ENCODE measurements at regions not wholly inside any gene's neighbourhood (a gene's known extent, or its start where the extent isn't known, plus 50 kb on each side); places are given as distances from the start of the nearest gene placed in this dataset.

DNA sequence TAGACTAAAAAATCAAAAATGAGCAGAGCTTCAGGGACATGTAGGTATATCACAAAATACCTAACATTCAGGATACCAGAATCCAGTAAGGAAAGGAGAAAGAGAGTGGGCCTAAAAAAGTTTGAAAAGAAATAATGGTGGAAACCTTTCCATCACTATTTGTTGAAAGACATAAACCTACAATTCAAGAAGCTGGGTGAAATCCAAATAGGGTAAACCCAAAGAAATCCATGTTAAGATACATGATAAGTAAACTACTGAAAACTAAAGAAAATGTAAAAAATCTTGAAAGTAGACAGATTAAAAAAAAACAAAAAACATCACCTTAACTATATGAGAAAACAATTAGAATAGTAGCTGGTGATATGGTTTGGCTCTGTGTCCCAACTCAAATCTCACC is 76.7 kb upstream of the COMTD1 start:
- H3K9me3 ChIP-seq (ENCODE audit: control insufficient read depth, low read length) = no peaks in the 10 kb centered on the region
- no peak overlapping the region for H3K4me3 ChIP-seq (ENCODE audit: low read length)
- H3K4me1 ChIP-seq (ENCODE audit: control insufficient read depth, insufficient read depth, low read length) = no peaks in the 10 kb centered on the region
- H3K9ac ChIP-seq (ENCODE audit: low read length) = no peak overlapping the region
- H3K27me3 ChIP-seq (ENCODE audit: control insufficient read depth, insufficient read depth, low read length) = no peaks in the 10 kb centered on the region
- no peaks in the 10 kb centered on the region for H3K36me3 ChIP-seq (ENCODE audit: control insufficient read depth, insufficient read depth, low read length)

DNA sequence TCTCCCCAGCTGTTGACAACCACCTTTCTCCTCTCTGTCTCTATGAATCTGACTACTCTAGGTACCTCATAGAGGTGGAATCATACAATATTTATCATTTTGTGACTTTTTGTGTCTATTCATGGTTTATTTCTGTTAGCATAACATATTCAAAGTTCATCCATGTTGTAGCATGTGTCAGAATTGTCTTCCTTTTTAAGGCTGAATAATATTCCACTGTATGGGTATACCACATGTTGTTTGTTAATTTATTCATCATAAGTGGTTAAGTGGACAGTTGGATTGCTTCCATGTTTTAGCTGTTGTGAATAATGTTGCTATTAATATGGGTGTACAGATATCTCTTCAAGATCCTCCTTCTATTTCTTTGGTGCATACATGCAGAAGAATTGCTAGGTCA is 69.9 kb upstream of the COMTD1 start:
- H3K4me1 ChIP-seq (ENCODE audit: control insufficient read depth, insufficient read depth, low read length) = no peaks in the 10 kb centered on the region
- no peaks in the 10 kb centered on the region for H3K27me3 ChIP-seq (ENCODE audit: control insufficient read depth, insufficient read depth, low read length)
- H3K9me3 ChIP-seq (ENCODE audit: control insufficient read depth, low read length) = no peaks in the 10 kb centered on the region
- no peak overlapping the region for H3K9ac ChIP-seq (ENCODE audit: low read length)
- no peak overlapping the region for H3K4me3 ChIP-seq (ENCODE audit: low read length)
- no peaks in the 10 kb centered on the region for H3K36me3 ChIP-seq (ENCODE audit: control insufficient read depth, insufficient read depth, low read length)

GRCh38 chr10:75304741-75305390 is 69.1 kb upstream of the COMTD1 start:
- H3K27me3 ChIP-seq (ENCODE audit: control insufficient read depth, insufficient read depth, low read length) = no peaks in the 10 kb centered on the region
- no peaks in the 10 kb centered on the region for H3K4me1 ChIP-seq (ENCODE audit: control insufficient read depth, insufficient read depth, low read length)
- no peaks in the 10 kb centered on the region for H3K9me3 ChIP-seq (ENCODE audit: control insufficient read depth, low read length)
- no peaks in the 10 kb centered on the region for H3K36me3 ChIP-seq (ENCODE audit: control insufficient read depth, insufficient read depth, low read length)
- H3K9ac ChIP-seq (ENCODE audit: low read length) = no peak overlapping the region
- H3K4me3 ChIP-seq (ENCODE audit: low read length) = no peak overlapping the region

- Histone ChIP-seq H3K4me3 (ENCODE audit: low read length) (no peak overlapping the region), H3K36me3 (ENCODE audit: control insufficient read depth, insufficient read depth, low read length) (no peaks in the 10 kb centered on the region), H3K27me3 (ENCODE audit: control insufficient read depth, insufficient read depth, low read length) (no peaks in the 10 kb centered on the region), H3K9me3 (ENCODE audit: control insufficient read depth, low read length) (no peaks in the 10 kb centered on the region), H3K4me1 (ENCODE audit: control insufficient read depth, insufficient read depth, low read length) (no peaks in the 10 kb centered on the region), H3K9ac (ENCODE audit: low read length) (no peak overlapping the region)
Observed at GRCh38 chr10:75304313-75304712, 68.6 kb upstream of the COMTD1 start.

- Histone ChIP-seq H3K4me3 (ENCODE audit: low read length) (no peak overlapping the region), H3K4me1 (ENCODE audit: control insufficient read depth, insufficient read depth, low read length) (no peaks in the 10 kb centered on the region), H3K9ac (ENCODE audit: low read length) (no peak overlapping the region), H3K9me3 (ENCODE audit: control insufficient read depth, low read length) (no peaks in the 10 kb centered on the region), H3K36me3 (ENCODE audit: control insufficient read depth, insufficient read depth, low read length) (no peaks in the 10 kb centered on the region), H3K27me3 (ENCODE audit: control insufficient read depth, insufficient read depth, low read length) (no peaks in the 10 kb centered on the region)
Observed at GRCh38 chr10:75303045-75303777, 67.5 kb upstream of the COMTD1 start.

- no peak overlapping the region for H3K9ac ChIP-seq (ENCODE audit: low read length)
- no peaks in the 10 kb centered on the region for H3K36me3 ChIP-seq (ENCODE audit: control insufficient read depth, insufficient read depth, low read length)
- no peaks in the 10 kb centered on the region for H3K4me1 ChIP-seq (ENCODE audit: control insufficient read depth, insufficient read depth, low read length)
- peaks cover 5% of the 10 kb centered on the region for H3K27me3 ChIP-seq (ENCODE audit: control insufficient read depth, insufficient read depth, low read length)
- no peak overlapping the region for H3K4me3 ChIP-seq (ENCODE audit: low read length)
- H3K9me3 ChIP-seq (ENCODE audit: control insufficient read depth, low read length) = no peaks in the 10 kb centered on the region
Observed at GRCh38 chr10:75302029-75302428, 66.3 kb upstream of the COMTD1 start.

- peaks cover 24% of the 10 kb centered on the region for H3K4me1 ChIP-seq (ENCODE audit: control insufficient read depth, insufficient read depth, low read length)
- no peak overlapping the region for H3K9ac ChIP-seq (ENCODE audit: low read length)
- peaks cover 11% of the 10 kb centered on the region for H3K27me3 ChIP-seq (ENCODE audit: control insufficient read depth, insufficient read depth, low read length)
- H3K9me3 ChIP-seq (ENCODE audit: control insufficient read depth, low read length) = no peaks in the 10 kb centered on the region
- H3K4me3 ChIP-seq (ENCODE audit: low read length) = no peak overlapping the region
- no peaks in the 10 kb centered on the region for H3K36me3 ChIP-seq (ENCODE audit: control insufficient read depth, insufficient read depth, low read length)
Observed at GRCh38 chr10:75297021-75297599, 61.4 kb upstream of the COMTD1 start.

- Histone ChIP-seq H3K9ac (ENCODE audit: low read length) (peak overlapping the region; percentile 80), H3K36me3 (ENCODE audit: control insufficient read depth, insufficient read depth, low read length) (no peaks in the 10 kb centered on the region), H3K4me1 (ENCODE audit: control insufficient read depth, insufficient read depth, low read length) (peaks cover 24% of the 10 kb centered on the region), H3K27me3 (ENCODE audit: control insufficient read depth, insufficient read depth, low read length) (peaks cover 11% of the 10 kb centered on the region), H3K4me3 (ENCODE audit: low read length) (peak overlapping the region; percentile 62), H3K9me3 (ENCODE audit: control insufficient read depth, low read length) (no peaks in the 10 kb centered on the region)
Observed at GRCh38 chr10:75295868-75296441, 60.2 kb upstream of the COMTD1 start.

GRCh38 chr10:75294866-75295701 is 59.3 kb upstream of the COMTD1 start:
- peak overlapping the region; percentile 62 for H3K4me3 ChIP-seq (ENCODE audit: low read length)
- peaks cover 24% of the 10 kb centered on the region for H3K4me1 ChIP-seq (ENCODE audit: control insufficient read depth, insufficient read depth, low read length)
- H3K9me3 ChIP-seq (ENCODE audit: control insufficient read depth, low read length) = no peaks in the 10 kb centered on the region
- H3K36me3 ChIP-seq (ENCODE audit: control insufficient read depth, insufficient read depth, low read length) = no peaks in the 10 kb centered on the region
- peak overlapping the region; percentile 80 for H3K9ac ChIP-seq (ENCODE audit: low read length)
- peaks cover 11% of the 10 kb centered on the region for H3K27me3 ChIP-seq (ENCODE audit: control insufficient read depth, insufficient read depth, low read length)

GRCh38 chr10:75294518-75294865 is 58.7 kb upstream of the COMTD1 start:
- no peak overlapping the region for H3K4me3 ChIP-seq (ENCODE audit: low read length)
- peaks cover 24% of the 10 kb centered on the region for H3K4me1 ChIP-seq (ENCODE audit: control insufficient read depth, insufficient read depth, low read length)
- H3K36me3 ChIP-seq (ENCODE audit: control insufficient read depth, insufficient read depth, low read length) = no peaks in the 10 kb centered on the region
- peaks cover 11% of the 10 kb centered on the region for H3K27me3 ChIP-seq (ENCODE audit: control insufficient read depth, insufficient read depth, low read length)
- H3K9me3 ChIP-seq (ENCODE audit: control insufficient read depth, low read length) = no peaks in the 10 kb centered on the region
- H3K9ac ChIP-seq (ENCODE audit: low read length) = peak overlapping the region; percentile 80

DNA sequence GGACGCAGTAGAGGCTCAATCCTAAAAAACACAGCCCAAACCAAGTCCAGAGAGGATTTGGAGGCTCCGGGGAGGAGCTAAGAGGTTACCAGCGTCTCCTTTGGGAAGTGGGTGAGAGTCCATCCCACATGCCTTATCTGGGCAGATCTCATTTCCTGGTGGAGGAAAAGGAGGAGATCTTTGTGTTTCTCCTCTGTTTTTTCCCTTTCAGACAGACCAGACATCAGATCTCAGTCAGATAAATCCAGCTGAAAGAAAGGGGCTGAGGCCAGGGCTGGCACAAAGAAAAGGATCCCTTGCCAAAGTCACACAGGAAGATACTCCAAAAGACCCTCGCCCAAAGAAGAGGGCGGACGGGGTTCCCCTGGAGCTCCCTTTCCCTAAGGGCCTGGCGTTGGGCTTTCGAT is 58.3 kb upstream of the COMTD1 start:
- Histone ChIP-seq H3K4me1 (ENCODE audit: control insufficient read depth, insufficient read depth, low read length) (peaks cover 24% of the 10 kb centered on the region), H3K36me3 (ENCODE audit: control insufficient read depth, insufficient read depth, low read length) (no peaks in the 10 kb centered on the region), H3K4me3 (ENCODE audit: low read length) (no peak overlapping the region), H3K27me3 (ENCODE audit: control insufficient read depth, insufficient read depth, low read length) (peaks cover 11% of the 10 kb centered on the region), H3K9ac (ENCODE audit: low read length) (peak overlapping the region; percentile 80), H3K9me3 (ENCODE audit: control insufficient read depth, low read length) (no peaks in the 10 kb centered on the region)

Data from mucosa of stomach (tissue), 1 donor.